ELR (cell line): ENCODE measurements at regions not wholly inside any gene's neighbourhood (a gene's known extent, or its start where the extent isn't known, plus 50 kb on each side); places are given as distances from the start of the nearest gene placed in this dataset.
A peak's percentile ranks its signal among the peaks of the same experiment; 100 is the strongest.

Experiments
- DNase-seq: peaks from one replicate; pipeline ENCODE4 v3.0.0-alpha.2; 2015; ENCODE audit warnings: low read depth

GRCh38 chr2:64196963-64197362, 52.7 kb upstream of the PELI1 start:
- DNase-seq, result no peak

- DNase-seq, result no peak
Measured at GRCh38 chr2:64201151-64201550, 56.9 kb upstream of the PELI1 start.

- peak; percentile 17 for DNase-seq
Measured at GRCh38 chr2:64202206-64202845, 58.1 kb upstream of the PELI1 start.

GRCh38 chr2:64203131-64203857, 59.1 kb upstream of the PELI1 start:
- DNase-seq, result peak; percentile 41

- DNase-seq, result peak; percentile 31
Measured at GRCh38 chr2:64203858-64204632, 59.8 kb upstream of the PELI1 start.

DNA sequence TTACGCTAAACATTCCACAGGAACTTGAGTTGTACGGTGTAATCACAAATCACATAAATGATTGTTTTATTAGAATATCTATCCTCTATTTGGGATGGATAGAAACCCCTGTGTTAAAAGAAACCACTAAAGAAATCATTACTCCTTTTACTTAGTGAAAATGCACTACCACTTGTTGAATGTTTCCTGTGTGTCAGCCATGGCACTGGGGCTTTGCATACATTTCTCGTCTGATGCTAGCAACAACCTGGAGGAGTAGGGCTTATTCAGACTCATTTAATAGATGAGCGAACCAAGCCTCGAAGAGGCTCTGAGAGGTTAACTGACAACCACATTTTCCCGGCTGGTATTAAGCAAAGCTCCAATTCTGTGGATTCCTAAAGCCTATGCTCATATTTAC, 60.5 kb upstream of the PELI1 start:
- no peak for DNase-seq

GRCh38 chr2:64205415-64205814, 61.2 kb upstream of the PELI1 start:
- no peak for DNase-seq

DNA sequence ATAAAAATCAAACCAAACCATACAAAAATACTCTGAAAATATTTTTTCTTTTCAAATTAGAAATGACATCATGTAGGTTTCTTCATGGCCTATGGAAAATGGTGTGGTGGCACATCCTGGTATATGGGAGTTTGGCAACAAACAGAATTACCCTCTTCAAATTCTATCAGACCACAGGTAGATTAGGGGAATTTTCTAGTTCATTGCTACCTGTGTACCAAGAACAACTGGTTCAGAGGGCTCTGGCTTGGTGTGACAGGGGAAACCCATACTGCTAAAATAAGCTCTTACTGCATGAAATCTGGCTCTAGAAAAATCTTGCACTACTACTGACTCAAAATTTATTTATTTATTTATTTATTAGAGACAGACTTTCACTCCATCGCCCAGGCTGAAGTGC, 63.4 kb upstream of the PELI1 start:
- no peak for DNase-seq

GRCh38 chr2:64210816-64211215, 66.6 kb upstream of the PELI1 start:
- DNase-seq, result no peak

DNA sequence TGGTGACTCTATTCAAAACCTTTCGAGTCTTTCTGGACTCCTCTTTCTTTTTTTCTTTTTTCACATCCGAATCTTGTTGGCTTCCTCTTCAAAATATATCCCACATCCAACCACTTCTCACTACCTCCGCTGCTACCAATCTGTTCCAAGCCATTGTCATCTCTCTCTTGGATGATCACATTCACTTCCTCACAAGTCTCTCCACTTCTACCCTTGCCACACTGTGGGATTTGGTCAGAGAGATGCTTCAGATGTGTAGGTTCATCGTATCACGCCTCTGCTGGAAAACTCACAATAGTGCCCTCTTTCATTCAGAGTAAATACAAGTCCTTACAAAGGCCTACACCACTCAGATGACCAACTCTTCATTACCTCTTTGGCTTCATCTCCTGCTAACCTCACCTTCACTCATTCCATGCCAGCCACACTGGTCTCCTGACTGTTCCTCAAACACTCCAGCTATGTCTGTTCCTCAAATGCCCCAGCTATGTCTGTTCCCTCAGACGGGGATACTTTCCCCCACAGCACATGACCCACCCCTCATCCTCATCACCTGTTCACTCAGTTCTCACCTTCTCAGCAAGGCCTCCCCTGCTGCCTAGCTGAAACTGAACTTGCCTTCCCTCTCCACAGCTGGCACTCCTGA, 67.2 kb upstream of the PELI1 start:
- no peak for DNase-seq

DNA sequence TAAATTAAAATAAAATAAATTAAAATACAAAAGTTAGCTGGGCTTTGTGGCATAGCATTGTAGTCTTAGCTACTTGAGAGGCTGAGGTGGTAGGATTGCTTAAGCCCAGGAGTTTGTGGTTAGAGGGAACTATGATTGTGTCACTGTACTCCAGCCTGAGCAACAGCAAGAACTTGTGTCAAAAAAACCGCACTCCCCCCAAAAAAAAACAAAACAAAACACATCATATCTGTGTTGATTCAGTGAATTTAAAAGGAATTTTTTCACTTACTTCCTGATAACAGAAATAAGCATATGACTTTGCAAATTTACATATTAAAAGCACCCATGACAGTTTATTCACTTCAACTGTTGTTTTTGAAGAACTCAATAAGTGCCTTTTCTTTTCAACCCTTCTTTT, 68.1 kb upstream of the PELI1 start:
- peak; percentile 61 for DNase-seq

DNA sequence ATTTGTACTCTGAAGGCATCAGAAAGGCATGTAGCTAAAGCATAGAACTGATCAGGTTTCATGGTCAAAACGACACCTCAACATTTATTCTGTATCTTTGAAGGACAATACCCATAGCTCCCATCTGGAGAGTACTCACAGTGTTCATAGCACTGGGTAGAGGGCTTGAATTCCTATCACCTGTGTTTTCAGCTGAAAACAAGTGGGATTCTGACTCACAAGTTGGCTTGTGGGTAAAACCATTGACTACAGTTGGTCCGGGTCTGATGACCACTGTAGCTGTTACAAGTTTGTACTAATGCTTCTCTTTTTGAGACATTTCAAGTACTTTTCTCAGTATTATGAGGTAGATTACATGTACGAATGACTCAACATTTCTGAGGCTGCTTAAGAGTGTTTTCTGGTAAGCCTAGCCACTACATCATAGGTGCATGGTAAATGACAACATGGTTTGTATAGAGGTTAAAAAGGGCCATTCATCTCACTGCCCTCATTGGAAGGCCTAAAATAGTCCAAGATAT, 68.6 kb upstream of the PELI1 start:
- peak; percentile 31 for DNase-seq

GRCh38 chr2:64213532-64214275, 69.5 kb upstream of the PELI1 start:
- DNase-seq, result no peak

DNA sequence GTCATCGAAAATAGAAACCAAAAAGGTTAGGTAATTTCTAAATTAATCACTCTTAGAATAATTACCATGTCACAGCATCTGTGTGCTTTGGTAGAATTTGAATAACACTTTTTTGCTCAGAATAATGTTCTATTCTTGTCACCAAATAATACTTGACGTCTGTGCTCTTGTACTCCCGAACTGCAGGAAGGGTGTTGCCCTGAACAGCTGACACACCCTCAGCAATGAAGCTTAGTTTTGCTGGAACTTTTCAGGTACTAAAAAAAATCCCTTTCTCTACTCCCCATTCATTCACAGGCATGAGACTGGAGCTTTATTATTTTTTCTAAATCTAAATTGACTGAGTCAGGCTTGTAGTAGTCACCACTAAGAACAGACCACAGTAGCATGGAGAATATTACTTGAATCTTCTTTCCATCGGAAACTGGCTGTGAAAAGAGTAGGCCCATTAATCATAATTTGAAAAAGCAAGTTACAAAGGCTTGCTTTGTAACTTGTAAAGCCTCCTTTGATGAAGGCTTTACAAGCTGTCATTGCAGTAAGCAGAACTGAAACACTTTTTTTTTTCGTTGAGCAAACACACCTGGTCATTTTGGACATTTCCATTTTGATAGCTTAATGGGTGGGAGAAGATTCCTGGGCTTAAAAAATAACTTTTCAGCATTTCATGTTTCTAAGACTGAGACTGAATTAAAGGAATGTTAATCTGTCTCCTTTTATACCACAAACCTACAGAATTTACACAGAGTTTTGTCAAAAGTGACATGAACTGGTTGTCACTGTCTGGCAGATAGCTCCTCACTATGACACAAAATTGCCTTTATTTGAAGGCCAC, 70.3 kb upstream of the PELI1 start:
- DNase-seq, result no peak

GRCh38 chr2:64217198-64217869, 73.1 kb upstream of the PELI1 start:
- DNase-seq, result no peak

GRCh38 chr2:64218137-64218802, 74.0 kb upstream of the PELI1 start:
- no peak for DNase-seq

DNA sequence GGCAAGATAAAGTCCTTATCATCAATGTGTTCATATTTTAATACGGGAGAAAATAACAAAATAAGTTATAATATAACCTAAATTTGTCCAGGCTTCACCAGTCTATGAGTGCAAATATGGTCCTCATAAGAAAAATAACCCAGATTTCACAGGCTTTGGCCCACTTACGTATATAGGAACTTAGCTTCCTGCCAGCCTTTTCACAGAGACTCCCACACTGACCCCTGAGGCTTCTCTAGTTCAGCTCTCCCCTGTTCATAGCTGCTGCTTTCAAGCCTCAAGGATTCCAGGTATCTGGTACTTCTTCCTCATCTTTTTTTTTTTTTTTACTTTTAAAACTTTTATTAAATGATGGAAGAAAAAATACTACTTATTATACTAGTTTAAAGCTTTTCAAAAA, 74.9 kb upstream of the PELI1 start:
- no peak for DNase-seq

GRCh38 chr2:64220265-64220664, 76.0 kb upstream of the PELI1 start:
- no peak for DNase-seq

- DNase-seq, result no peak
Measured at GRCh38 chr2:64220894-64221617, 76.8 kb upstream of the PELI1 start.
